ENCODE measurements at regions not wholly inside any gene's neighbourhood (a gene's known extent, or its start where the extent isn't known, plus 50 kb on each side); places are given as distances from the start of the nearest gene placed in this dataset.

- H3K4me3 ChIP-seq (ENCODE audit: low read depth, low read length) = no peak overlapping the region
- TF ChIP-seq, protein P1, sequence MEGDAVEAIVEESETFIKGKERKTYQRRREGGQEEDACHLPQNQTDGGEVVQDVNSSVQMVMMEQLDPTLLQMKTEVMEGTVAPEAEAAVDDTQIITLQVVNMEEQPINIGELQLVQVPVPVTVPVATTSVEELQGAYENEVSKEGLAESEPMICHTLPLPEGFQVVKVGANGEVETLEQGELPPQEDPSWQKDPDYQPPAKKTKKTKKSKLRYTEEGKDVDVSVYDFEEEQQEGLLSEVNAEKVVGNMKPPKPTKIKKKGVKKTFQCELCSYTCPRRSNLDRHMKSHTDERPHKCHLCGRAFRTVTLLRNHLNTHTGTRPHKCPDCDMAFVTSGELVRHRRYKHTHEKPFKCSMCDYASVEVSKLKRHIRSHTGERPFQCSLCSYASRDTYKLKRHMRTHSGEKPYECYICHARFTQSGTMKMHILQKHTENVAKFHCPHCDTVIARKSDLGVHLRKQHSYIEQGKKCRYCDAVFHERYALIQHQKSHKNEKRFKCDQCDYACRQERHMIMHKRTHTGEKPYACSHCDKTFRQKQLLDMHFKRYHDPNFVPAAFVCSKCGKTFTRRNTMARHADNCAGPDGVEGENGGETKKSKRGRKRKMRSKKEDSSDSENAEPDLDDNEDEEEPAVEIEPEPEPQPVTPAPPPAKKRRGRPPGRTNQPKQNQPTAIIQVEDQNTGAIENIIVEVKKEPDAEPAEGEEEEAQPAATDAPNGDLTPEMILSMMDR (IDR thresholded peaks at IDR 0.05; ENCODE audit: control insufficient read depth, extremely low read depth, insufficient read depth) = no peak
- DNase-seq (ENCODE audit: low read depth) = no peak
Observed at GRCh38 chr4:157564218-157564617, 343.7 kb downstream of the GRIA2 start.

GRCh38 chr4:157558016-157558415 lies 337.5 kb downstream of the GRIA2 start:
- no peak for DNase-seq (ENCODE audit: low read depth)
- TF ChIP-seq, protein P1 (IDR thresholded peaks at IDR 0.05; ENCODE audit: control insufficient read depth, extremely low read depth, insufficient read depth) = no peak
- H3K4me3 ChIP-seq (ENCODE audit: low read depth, low read length) = no peak overlapping the region

GRCh38 chr4:157550028-157550427 lies 329.5 kb downstream of the GRIA2 start:
- no peak for DNase-seq (ENCODE audit: low read depth)

GRCh38 chr4:157527954-157528353 lies 307.4 kb downstream of the GRIA2 start:
- TF ChIP-seq, protein P1 (IDR thresholded peaks at IDR 0.05; ENCODE audit: control insufficient read depth, extremely low read depth, insufficient read depth) = no peak
- no peak for DNase-seq (ENCODE audit: low read depth)
- H3K4me3 ChIP-seq (ENCODE audit: low read depth, low read length) = no peak overlapping the region

More at GRCh38 chr4:157550028-157550427, 329.5 kb downstream of the GRIA2 start:
- no peak overlapping the region for H3K4me3 ChIP-seq (ENCODE audit: low read depth, low read length)
- TF ChIP-seq, protein P1 (IDR thresholded peaks at IDR 0.05; ENCODE audit: control insufficient read depth, extremely low read depth, insufficient read depth) = no peak

DNA sequence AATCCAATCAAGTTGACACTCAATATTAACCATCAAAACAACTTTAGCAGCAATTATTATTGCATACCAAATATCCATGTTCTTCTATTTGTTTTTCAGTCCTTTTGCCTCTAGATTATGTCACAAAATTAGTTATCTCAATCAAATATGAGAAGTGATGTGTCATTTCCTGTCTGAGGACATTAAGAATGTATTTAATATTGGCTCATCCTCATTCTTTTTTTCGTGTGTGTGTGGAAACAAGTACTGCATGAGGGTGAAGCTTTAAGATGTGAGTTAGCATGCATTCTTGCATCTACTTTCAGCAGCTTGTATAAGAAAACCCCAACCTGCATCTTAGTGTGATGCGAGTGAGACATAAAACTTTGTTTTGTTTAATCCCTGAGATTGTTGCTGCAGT lies 301.4 kb downstream of the GRIA2 start:
- H3K4me3 ChIP-seq (ENCODE audit: low read depth, low read length) = no peak overlapping the region
- TF ChIP-seq, protein P1 (IDR thresholded peaks at IDR 0.05; ENCODE audit: control insufficient read depth, extremely low read depth, insufficient read depth) = no peak
- no peak for DNase-seq (ENCODE audit: low read depth)

DNA sequence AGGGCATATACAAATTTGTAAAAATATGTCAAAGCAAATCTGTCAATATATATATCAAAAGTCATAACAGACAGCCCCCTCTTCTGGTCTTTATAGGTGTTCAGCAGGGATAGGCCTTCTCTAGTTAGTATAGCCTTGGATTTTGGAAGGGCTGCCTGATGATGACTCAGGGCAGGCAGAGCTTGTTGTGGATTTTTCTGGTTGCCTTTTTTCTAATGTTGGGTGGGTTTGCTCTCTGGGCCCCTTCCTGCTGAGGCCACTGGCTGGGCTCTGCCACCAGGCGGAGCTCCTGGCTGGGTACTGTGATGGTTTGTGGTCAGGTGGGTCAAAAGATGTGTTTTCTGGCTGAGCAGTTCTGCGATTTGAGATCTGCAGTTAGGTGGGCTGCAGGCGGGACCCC lies 294.2 kb downstream of the GRIA2 start:
- no peak overlapping the region for H3K4me3 ChIP-seq (ENCODE audit: low read depth, low read length)
- TF ChIP-seq, protein P1 (IDR thresholded peaks at IDR 0.05; ENCODE audit: control insufficient read depth, extremely low read depth, insufficient read depth) = peak; percentile 29; the same call in 1 of the 2 replicates
- no peak for DNase-seq (ENCODE audit: low read depth)

- TF ChIP-seq, protein P1 (IDR thresholded peaks at IDR 0.05; ENCODE audit: control insufficient read depth, extremely low read depth, insufficient read depth) = no peak
- no peak overlapping the region for H3K4me3 ChIP-seq (ENCODE audit: low read depth, low read length)
- DNase-seq (ENCODE audit: low read depth) = no peak
Observed at GRCh38 chr4:157509341-157509740, 288.8 kb downstream of the GRIA2 start.
